Brain pericyte (primary cell): ENCODE measurements at regions not wholly inside any gene's neighbourhood (a gene's known extent, or its start where the extent isn't known, plus 50 kb on each side); places are given as distances from the start of the nearest gene placed in this dataset.

Experiments used
- DNase-seq: peaks from one replicate; pipeline ENCODE4 v3.0.0-alpha.2; 2012; ENCODE audit warnings: low read depth, low spot score

GRCh38 chr15:26477044-26477443 lies 295.8 kb downstream of the GABRB3 start:
- DNase-seq = no peak

DNA sequence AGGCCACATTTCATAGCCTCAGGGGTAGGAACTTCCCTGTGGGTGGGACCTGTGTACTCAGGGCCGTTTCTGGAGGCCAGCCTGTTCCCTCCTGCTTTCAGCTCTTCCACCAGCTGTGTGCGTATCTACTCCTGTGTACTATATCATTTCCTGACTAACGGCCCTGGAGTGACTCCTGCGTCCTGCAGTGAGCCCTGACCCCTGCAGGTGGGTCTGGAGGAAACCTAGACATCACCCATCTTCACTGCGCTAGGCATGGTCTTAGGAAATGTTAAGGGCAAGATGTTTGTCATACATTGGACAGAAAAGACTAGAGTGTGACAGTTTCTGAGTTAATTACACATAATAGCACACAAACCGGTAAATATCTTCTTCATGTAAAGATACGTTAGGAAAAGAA lies 297.3 kb downstream of the GABRB3 start:
- DNase-seq = no peak

DNA sequence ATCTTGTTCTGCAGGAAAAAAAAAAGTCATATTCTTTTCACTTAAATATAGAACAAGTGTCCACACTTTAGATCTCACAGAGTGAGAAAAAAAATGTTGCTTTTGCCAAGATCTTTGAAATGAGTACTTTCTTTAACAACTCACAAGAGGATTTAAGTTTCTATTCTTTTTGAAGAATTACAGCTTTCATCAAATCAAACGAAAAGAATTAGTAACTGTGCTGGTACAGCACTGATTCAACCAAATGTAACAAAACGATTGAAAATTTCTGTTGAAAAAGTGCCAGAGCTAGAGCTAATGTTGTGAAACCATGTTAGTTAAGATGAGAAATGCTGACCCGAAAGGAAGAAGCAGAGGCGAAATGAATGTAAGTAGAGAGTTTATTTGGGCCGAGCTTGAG lies 300.2 kb downstream of the GABRB3 start:
- no peak for DNase-seq

GRCh38 chr15:26461847-26462608 lies 310.8 kb downstream of the GABRB3 start:
- DNase-seq = no peak

DNA sequence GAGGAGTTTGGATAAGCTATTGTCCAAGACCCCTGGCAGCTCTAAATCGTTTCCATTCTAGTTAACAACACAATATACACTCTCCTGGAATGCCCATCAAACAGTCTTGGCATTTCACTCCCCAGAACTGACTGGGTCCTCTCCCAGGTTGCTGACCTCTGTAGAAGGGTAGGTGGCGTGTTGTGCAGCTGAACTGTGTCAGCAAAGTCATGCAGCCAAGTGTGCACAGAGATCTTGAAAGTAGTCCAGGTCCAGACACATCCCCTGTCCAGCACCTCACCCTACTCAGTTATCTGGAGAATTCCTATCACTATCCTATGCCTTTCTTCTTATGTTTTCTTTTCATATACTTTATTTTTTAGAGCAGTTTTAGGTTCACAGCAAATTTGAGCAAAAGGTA lies 312.7 kb downstream of the GABRB3 start:
- DNase-seq = no peak

GRCh38 chr15:26455828-26456227 lies 317.0 kb downstream of the GABRB3 start:
- no peak for DNase-seq

DNA sequence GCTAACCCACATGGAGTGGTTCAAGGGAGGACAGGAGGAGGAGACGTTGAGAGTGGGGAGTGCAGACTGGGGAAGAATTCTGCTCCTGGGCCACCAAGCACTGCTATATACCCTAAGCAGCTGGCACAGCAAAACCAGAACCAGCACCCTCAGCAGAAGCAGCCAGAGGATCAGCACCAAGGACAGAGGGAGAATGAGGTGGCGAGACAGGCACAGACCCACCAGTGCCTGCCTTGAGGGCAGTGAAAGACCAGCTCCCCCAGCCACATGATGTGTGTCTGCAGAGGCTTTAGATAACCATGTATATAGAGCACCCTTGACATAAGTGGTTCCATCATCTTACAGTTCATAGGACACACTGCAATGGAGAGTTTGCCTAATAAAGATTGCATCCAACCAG lies 319.0 kb downstream of the GABRB3 start:
- DNase-seq = no peak

GRCh38 chr15:26451995-26452394 lies 320.9 kb downstream of the GABRB3 start:
- no peak for DNase-seq

GRCh38 chr15:26449291-26449690 lies 323.6 kb downstream of the GABRB3 start:
- no peak for DNase-seq

DNA sequence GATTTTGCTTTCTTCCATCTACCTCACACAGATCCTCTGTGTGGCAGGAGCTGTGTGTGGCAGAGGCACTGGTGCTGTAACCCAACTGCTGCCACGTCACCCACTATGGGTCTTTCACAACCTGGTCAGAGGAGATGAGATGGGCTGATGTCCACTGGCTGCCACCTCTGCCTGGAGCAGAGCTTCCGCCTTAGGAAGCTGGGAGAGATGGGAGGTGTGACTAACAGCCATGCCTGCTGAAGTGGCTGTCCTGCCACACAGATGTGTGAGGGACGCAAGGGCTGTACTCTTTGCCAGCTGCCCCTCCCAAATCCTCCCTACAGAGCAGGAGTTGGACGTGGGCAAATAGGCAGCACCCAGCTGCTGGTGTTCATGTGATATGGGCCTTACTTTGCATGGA lies 329.5 kb downstream of the GABRB3 start:
- DNase-seq = no peak

GRCh38 chr15:26442680-26443079 lies 330.2 kb downstream of the GABRB3 start:
- DNase-seq = no peak

- no peak for DNase-seq
Measured at GRCh38 chr15:26439681-26440080, 333.2 kb downstream of the GABRB3 start.

GRCh38 chr15:26438718-26439117 lies 334.1 kb downstream of the GABRB3 start:
- no peak for DNase-seq

- no peak for DNase-seq
Measured at GRCh38 chr15:26438316-26438715, 334.6 kb downstream of the GABRB3 start.

DNA sequence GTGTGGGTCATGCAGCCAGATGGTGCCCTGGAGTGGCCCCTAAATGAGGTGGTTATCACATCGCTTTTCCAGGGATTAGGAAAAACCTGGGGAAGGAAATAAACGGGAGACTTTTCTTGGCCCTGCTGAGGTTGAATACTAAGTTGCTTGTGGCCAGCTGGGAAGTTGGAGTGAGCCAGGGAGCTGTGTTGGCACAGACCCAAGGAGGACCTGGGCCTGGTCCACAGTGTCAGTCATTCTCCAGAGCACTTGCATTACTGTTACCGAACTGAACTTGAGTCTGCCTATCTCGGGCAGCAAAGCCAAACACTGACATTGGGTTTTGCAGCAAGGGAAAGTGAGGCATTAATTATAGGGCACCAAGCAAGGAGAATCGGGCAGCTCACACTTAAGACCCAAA lies 339.0 kb downstream of the GABRB3 start:
- no peak for DNase-seq

GRCh38 chr15:26433060-26433459 lies 339.8 kb downstream of the GABRB3 start:
- no peak for DNase-seq

DNA sequence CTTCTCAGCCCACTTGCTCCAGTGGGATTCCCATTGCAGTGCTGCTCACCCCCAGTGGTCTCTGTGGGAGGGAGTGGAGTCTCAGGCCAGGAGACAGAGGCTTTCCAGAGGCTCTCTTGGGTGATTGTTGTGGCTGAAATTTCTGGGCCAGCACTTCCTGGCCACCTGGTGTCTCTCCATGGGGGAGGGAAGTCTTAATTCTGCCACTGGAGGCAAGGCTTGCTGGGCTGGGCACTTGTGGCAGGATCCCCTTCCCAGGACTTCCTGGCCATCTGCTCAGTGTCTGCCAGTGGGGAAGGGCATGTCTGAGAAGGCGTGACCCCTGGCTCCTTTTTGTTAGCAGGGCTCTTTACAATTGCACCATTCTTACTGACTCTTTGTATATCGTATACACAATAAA lies 351.8 kb downstream of the GABRB3 start:
- DNase-seq = no peak

- no peak for DNase-seq
Measured at GRCh38 chr15:26395624-26396023, 377.2 kb downstream of the GABRB3 start.

DNA sequence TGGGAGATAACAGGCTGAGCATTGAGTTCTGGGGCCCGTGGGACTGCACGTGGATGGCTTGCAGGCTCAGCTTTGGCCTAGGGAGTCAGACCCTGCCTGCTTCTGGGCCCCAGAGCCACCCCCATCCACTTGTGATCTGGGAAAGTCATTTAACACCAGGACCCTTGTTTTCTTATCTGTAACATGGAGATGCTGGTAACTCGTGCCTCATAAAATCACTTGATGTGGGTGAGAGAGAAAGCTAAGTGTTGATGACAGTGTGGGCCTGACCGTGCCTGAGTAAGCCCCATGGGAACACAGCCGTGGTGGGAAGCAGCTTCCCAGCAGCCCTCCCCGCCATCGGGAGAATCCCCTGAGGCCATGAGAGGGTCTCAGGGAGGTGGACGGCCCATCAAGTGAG lies 378.1 kb downstream of the GABRB3 start:
- no peak for DNase-seq

GRCh38 chr15:26392956-26393355 lies 379.9 kb downstream of the GABRB3 start:
- DNase-seq = no peak

- DNase-seq = no peak
Measured at GRCh38 chr15:26391567-26392194, 381.2 kb downstream of the GABRB3 start.

DNA sequence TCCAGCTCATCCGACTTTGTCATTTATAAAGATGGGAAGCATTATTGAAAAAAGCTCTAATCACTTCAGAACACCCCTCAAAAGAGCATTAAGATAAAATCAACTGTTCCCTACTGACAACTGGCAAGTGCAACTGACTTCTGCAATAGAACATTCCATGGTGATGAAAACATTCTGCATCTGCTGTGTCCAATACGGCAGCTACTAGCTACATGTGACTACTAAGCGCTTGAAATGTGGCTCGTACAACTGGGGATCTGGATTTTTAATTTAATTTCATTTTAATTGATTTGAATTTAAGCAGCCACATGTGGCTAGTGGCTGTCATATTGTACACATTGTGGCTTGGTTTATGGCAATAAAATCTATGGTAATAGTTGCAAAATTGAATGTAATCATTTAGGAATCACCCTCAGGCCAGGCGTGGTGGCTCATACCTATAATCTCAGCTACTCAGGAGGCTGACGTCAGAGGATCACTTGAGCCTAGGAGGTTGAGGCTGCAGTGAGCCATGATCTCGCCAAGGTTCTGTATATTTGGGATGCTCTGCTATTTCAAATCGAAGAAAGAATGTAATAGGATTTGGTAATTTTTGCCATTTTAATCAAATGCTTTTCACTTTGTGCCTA lies 390.3 kb downstream of the GABRB3 start:
- DNase-seq = no peak

GRCh38 chr15:26378304-26378703 lies 394.6 kb downstream of the GABRB3 start:
- DNase-seq = no peak
